ENCODE measurements at regions not wholly inside any gene's neighbourhood (a gene's known extent, or its start where the extent isn't known, plus 50 kb on each side); places are given as distances from the start of the nearest gene placed in this dataset.

DNA sequence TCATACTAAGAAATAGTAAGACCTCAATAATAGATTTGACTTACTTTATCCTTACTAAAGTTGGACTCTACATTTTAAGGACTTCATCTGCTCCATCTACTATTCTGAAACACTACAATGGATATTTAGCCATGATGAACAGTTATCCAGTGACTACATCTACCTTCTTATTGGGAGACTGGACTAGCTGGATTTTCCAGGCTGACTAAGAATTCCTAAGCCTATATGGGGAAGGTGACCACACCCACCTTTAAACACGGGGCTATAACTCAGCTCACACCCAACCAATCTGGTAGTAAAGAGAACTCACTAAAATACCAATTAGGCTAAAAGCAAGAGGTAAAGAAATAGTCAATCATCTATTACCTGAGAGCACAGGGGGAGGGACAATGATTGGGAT is 1438.4 kb downstream of the TECRL start:
- H3K4me1 Mint-ChIP-seq (ENCODE audit: unreplicated experiment), result peaks cover 5% of the 10 kb centered on the region
- no peaks in the 10 kb centered on the region for H3K9me3 Mint-ChIP-seq
- no peak overlapping the region for H3K4me3 Mint-ChIP-seq
- TF ChIP-seq, protein P1, sequence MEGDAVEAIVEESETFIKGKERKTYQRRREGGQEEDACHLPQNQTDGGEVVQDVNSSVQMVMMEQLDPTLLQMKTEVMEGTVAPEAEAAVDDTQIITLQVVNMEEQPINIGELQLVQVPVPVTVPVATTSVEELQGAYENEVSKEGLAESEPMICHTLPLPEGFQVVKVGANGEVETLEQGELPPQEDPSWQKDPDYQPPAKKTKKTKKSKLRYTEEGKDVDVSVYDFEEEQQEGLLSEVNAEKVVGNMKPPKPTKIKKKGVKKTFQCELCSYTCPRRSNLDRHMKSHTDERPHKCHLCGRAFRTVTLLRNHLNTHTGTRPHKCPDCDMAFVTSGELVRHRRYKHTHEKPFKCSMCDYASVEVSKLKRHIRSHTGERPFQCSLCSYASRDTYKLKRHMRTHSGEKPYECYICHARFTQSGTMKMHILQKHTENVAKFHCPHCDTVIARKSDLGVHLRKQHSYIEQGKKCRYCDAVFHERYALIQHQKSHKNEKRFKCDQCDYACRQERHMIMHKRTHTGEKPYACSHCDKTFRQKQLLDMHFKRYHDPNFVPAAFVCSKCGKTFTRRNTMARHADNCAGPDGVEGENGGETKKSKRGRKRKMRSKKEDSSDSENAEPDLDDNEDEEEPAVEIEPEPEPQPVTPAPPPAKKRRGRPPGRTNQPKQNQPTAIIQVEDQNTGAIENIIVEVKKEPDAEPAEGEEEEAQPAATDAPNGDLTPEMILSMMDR (conservative IDR thresholded peaks at IDR 0.05), result no peak
- H3K27me3 Mint-ChIP-seq, result no peaks in the 10 kb centered on the region
- DNase-seq (ENCODE audit: extremely low spot score, unreplicated experiment), result no peak
- no peaks in the 10 kb centered on the region for H3K36me3 Mint-ChIP-seq
- H3K27ac Mint-ChIP-seq, result no peak overlapping the region

DNA sequence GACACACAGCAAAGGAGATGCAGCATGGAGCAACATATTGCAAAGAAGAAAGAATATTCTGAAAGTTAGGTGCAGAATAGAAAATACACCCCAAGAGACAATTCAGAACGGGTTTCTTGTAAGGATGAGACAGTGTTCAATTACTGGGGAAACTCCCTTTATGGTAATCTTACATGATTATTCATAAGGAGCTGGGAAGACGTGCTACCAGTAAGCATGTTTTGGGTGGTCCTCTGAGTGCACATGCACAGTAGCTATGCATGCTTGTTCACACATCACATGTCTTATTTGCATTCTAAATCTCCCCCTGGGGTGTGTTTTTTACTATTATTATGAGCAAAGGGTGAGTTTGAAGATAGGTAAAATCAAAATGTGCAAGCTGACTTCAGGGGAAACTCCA is 1448.8 kb downstream of the TECRL start:
- no peaks in the 10 kb centered on the region for H3K36me3 Mint-ChIP-seq
- no peaks in the 10 kb centered on the region for H3K9me3 Mint-ChIP-seq
- H3K27me3 Mint-ChIP-seq, result no peaks in the 10 kb centered on the region
- TF ChIP-seq, protein P1 (conservative IDR thresholded peaks at IDR 0.05), result no peak
- H3K4me1 Mint-ChIP-seq (ENCODE audit: unreplicated experiment), result no peaks in the 10 kb centered on the region
- no peak overlapping the region for H3K4me3 Mint-ChIP-seq
- DNase-seq (ENCODE audit: extremely low spot score, unreplicated experiment), result no peak
- no peak overlapping the region for H3K27ac Mint-ChIP-seq

DNA sequence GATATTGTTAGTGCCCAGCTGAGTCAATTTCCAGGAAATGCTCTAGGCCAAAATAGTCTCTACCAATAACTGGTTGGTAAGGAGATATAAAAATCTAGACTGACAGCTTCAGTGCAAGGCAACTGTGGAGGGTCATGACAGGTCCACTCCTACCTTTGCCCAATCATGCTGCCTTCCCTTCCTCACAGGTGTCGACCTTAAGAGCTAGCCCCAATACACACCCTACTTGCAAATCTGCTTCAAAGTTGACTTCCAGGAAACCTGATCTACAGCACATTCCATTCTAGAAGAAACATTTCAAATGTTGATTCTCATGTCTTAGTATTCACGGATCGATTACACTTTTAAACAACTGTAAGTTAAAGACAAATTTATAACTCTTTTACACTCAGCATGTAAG is 1455.5 kb downstream of the TECRL start:
- Mint-ChIP-seq H3K27me3 (no peaks in the 10 kb centered on the region), H3K36me3 (no peaks in the 10 kb centered on the region), H3K27ac (no peak overlapping the region), H3K4me1 (ENCODE audit: unreplicated experiment) (no peaks in the 10 kb centered on the region), H3K4me3 (no peak overlapping the region), H3K9me3 (no peaks in the 10 kb centered on the region)
- no peak for DNase-seq (ENCODE audit: extremely low spot score, unreplicated experiment)
- TF ChIP-seq, protein P1 (conservative IDR thresholded peaks at IDR 0.05), result no peak

DNA sequence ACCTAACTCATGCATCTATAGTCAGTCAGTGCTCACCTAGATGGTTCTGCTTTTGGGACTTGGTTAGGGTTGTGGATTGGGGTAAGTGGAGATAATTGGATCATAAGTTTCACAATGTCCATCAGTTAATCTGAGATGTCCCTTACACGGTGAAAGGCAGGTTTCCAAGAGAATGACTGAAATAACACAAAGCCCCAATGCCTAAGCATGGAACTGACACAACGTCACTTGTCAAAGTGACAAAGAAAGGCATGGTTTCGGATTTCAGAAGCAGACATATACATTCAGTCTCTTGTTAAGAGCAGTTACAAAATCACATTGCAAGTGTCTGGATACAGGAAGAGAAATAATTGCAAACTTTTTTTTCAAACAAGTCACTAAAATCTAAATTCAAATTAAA is 1456.9 kb downstream of the TECRL start:
- no peak overlapping the region for H3K27ac Mint-ChIP-seq
- H3K36me3 Mint-ChIP-seq, result no peaks in the 10 kb centered on the region
- no peaks in the 10 kb centered on the region for H3K27me3 Mint-ChIP-seq
- no peak overlapping the region for H3K4me3 Mint-ChIP-seq
- TF ChIP-seq, protein P1 (conservative IDR thresholded peaks at IDR 0.05), result no peak
- DNase-seq (ENCODE audit: extremely low spot score, unreplicated experiment), result no peak
- no peaks in the 10 kb centered on the region for H3K9me3 Mint-ChIP-seq
- H3K4me1 Mint-ChIP-seq (ENCODE audit: unreplicated experiment), result no peaks in the 10 kb centered on the region

DNA sequence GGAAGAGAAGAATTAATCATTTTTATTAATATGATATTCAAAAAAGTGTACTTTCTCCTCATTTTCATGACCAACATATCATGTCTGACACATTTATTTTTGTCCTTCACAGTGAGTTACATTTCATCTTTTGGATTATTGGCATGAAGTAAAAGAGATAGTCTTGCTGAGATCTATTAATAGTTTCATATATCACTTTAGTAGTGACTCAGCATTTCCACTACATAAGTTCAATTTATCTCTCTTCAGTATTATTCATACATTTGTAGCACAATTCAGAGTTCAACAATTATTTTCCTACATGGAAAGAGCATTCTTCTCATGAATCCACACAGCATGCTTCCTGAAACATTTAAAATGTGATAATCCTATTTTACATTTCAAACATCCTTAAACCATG is 1461.1 kb downstream of the TECRL start:
- Mint-ChIP-seq H3K36me3 (no peaks in the 10 kb centered on the region), H3K9me3 (peaks cover 4% of the 10 kb centered on the region), H3K4me1 (ENCODE audit: unreplicated experiment) (no peaks in the 10 kb centered on the region), H3K27me3 (no peaks in the 10 kb centered on the region), H3K4me3 (no peak overlapping the region), H3K27ac (no peak overlapping the region)
- DNase-seq (ENCODE audit: extremely low spot score, unreplicated experiment), result no peak
- TF ChIP-seq, protein P1 (conservative IDR thresholded peaks at IDR 0.05), result no peak

DNA sequence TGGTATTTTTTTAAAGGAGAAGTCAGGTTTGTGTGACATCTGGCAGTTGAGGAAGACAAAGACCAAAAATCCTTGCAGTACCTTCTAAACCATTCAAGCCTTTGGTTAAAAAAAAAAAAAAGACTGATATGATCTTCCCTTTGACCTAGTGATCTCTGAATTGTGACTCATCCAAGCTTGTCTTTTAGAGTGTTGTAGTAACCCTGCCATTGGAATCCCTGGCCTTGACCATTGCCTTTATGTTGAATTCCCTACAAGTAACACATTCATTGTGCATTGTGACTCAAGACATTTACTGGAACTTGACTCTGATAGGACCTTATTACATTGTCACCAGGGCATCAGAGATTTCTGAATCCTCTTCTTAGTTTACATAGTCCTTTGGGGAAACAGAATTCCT is 1469.0 kb downstream of the TECRL start:
- Mint-ChIP-seq H3K4me1 (ENCODE audit: unreplicated experiment) (peaks cover 3% of the 10 kb centered on the region), H3K27me3 (no peaks in the 10 kb centered on the region), H3K9me3 (peaks cover 17% of the 10 kb centered on the region), H3K4me3 (no peak overlapping the region), H3K36me3 (no peaks in the 10 kb centered on the region), H3K27ac (no peak overlapping the region)
- TF ChIP-seq, protein P1 (conservative IDR thresholded peaks at IDR 0.05), result no peak
- no peak for DNase-seq (ENCODE audit: extremely low spot score, unreplicated experiment)
